A673 (cell line): ENCODE measurements at regions not wholly inside any gene's neighbourhood (a gene's known extent, or its start where the extent isn't known, plus 50 kb on each side); places are given as distances from the start of the nearest gene placed in this dataset.
A peak's percentile ranks its signal among the peaks of the same experiment; 100 is the strongest.

ENCODE experiments used
- BruUV-seq: library from RNA; stranded (reverse); fragments of 400-500 nt; replicated peaks from 2 replicates; lab custom pipeline; 2021; lab: Mats Ljungman, UMichigan
- CTCF ChIA-PET: fragments of 300-600 bp; sonication (Branson Sonifier 250); formaldehyde crosslinking; loops from one replicate; lab custom pipeline; 2022; ENCODE audit warnings: antibody characterized with exemption; lab: Charles Lee
- POLR2A ChIA-PET: fragments of 300-600 bp; sonication (Branson Sonifier 250); formaldehyde crosslinking; loops from one replicate; lab custom pipeline; 2022; ENCODE audit warnings: antibody characterized with exemption; ENCODE audit not compliant: low non-redundant PET; lab: Charles Lee
- DNase-seq: peaks from one replicate; pipeline ENCODE4 v3.0.0-alpha.2; 2015; ENCODE audit warnings: low spot score
- H3K27ac ChIP-seq: fragments of 200-600 bp; sonication (generic); 2 replicates; pipeline ENCODE4 v1.5.1; 2016; ENCODE audit warnings: mixed run types, low read depth, mild to moderate bottlenecking, mixed read lengths, antibody characterized with exemption, low read length; ENCODE audit not compliant: poor library complexity, severe bottlenecking
- H3K27me3 ChIP-seq: fragments of 200-600 bp; sonication (generic); replicated peaks from 2 replicates; pipeline ENCODE4 v1.6.1; 2017; ENCODE audit warnings: mixed run types, low read depth, mild to moderate bottlenecking, mixed read lengths, antibody characterized with exemption, low read length; ENCODE audit not compliant: insufficient read depth, poor library complexity
- H3K36me3 ChIP-seq: fragments of 200-600 bp; sonication (generic); 2 replicates; pipeline ENCODE4 v1.6.1; 2016; ENCODE audit warnings: mixed run types, mild to moderate bottlenecking, mixed read lengths, antibody characterized with exemption, low read length; ENCODE audit not compliant: insufficient read depth, poor library complexity, severe bottlenecking
- H3K4me1 ChIP-seq: fragments of 200-600 bp; sonication (generic); 2 replicates; pipeline ENCODE4 v1.6.1; 2017; ENCODE audit warnings: mixed run types, mild to moderate bottlenecking, mixed read lengths, antibody characterized with exemption, low read length; ENCODE audit not compliant: insufficient read depth, poor library complexity, severe bottlenecking
- H3K4me3 ChIP-seq: fragments of 200-600 bp; sonication (generic); 2 replicates; pipeline ENCODE4 v1.5.1; 2016; ENCODE audit warnings: low read depth, mixed run types, mild to moderate bottlenecking, mixed read lengths, low read length; ENCODE audit not compliant: poor library complexity, severe bottlenecking
- H3K9me3 ChIP-seq: fragments of 200-600 bp; sonication (generic); 2 replicates; pipeline ENCODE4 v1.6.1; 2016; ENCODE audit warnings: mixed run types, low read depth, mild to moderate bottlenecking, mixed read lengths, antibody characterized with exemption, low read length; ENCODE audit not compliant: poor library complexity, severe bottlenecking
- CTCF ChIP-seq: fragments of 300-800, 200-600 bp; sonication (generic); conservative IDR thresholded peaks from 2 replicates; pipeline ENCODE4 v1.5.1; 2017; ENCODE audit warnings: low read depth, mild to moderate bottlenecking, antibody characterized with exemption, low read length, moderate library complexity, mixed read lengths
- EZH2 ChIP-seq: fragments of 200-600 bp; sonication (generic); IDR thresholded peaks from 2 replicates; pipeline ENCODE4 v1.6.1; 2017; ENCODE audit warnings: borderline replicate concordance, low read depth, mild to moderate bottlenecking, mixed read lengths, antibody characterized with exemption, low read length; ENCODE audit not compliant: poor library complexity, severe bottlenecking
- intact Hi-C: fragments of 100-400 bp; cut with micrococcal nuclease; formaldehyde crosslinking; loops from one replicate; pipeline ENCODE4 v1.10.0; 2022; ENCODE audit not compliant: unreplicated experiment

- Histone ChIP-seq H3K9me3 (peaks cover 6% of the 10 kb centered on the region), H3K27ac (no peak overlapping the region), H3K4me1 (peaks cover 11% of the 10 kb centered on the region), H3K36me3 (no peaks in the 10 kb centered on the region), H3K4me3 (no peak overlapping the region), H3K27me3 (no peaks in the 10 kb centered on the region)
- POLR2A ChIA-PET, result no interaction called here
- no TSS peak for BruUV-seq
- intact Hi-C loops, result no loop called here
- CTCF ChIA-PET, result no interaction called here
- no peak for DNase-seq
- no peak for TF ChIP-seq CTCF
- TF ChIP-seq EZH2, result no peak
Measured at GRCh38 chr2:5254791-5255332, 437.3 kb upstream of the SOX11 start.

- Histone ChIP-seq H3K36me3 (no peaks in the 10 kb centered on the region), H3K4me3 (no peak overlapping the region), H3K4me1 (no peaks in the 10 kb centered on the region), H3K27ac (no peak overlapping the region), H3K9me3 (peaks cover 9% of the 10 kb centered on the region), H3K27me3 (no peaks in the 10 kb centered on the region)
- TF ChIP-seq CTCF (no peak), EZH2 (no peak)
- ChIA-PET CTCF (no interaction called here), POLR2A (no interaction called here)
- DNase-seq, result peak; percentile 17
- intact Hi-C loops, result no loop called here
- BruUV-seq, result no TSS peak
Measured at GRCh38 chr2:5263291-5263690, 428.9 kb upstream of the SOX11 start.

GRCh38 chr2:5264361-5264760 is 427.8 kb upstream of the SOX11 start:
- DNase-seq, result no peak
- H3K4me1 ChIP-seq, result no peaks in the 10 kb centered on the region
- BruUV-seq, result no TSS peak
- ChIA-PET CTCF (no interaction called here), POLR2A (no interaction called here)
- no peak overlapping the region for H3K4me3 ChIP-seq
- TF ChIP-seq CTCF, result no peak
- no peaks in the 10 kb centered on the region for H3K27me3 ChIP-seq
- intact Hi-C loops, result no loop called here
- H3K9me3 ChIP-seq, result peaks cover 5% of the 10 kb centered on the region
- H3K36me3 ChIP-seq, result no peaks in the 10 kb centered on the region
- no peak overlapping the region for H3K27ac ChIP-seq
